KMS-11 (cell line): ENCODE measurements at regions not wholly inside any gene's neighbourhood (a gene's known extent, or its start where the extent isn't known, plus 50 kb on each side); places are given as distances from the start of the nearest gene placed in this dataset.

Source experiments
- H2AFZ ChIP-seq: fragments of 200-600 bp; sonication (generic); 2 replicates; pipeline ENCODE4 v1.6.1; 2016; ENCODE audit warnings: antibody characterized with exemption, mixed run types, low read depth
- H3K27ac ChIP-seq: fragments of 200-600 bp; sonication (generic); 2 replicates; pipeline ENCODE4 v1.6.1; 2016; ENCODE audit warnings: mild to moderate bottlenecking, mixed run types
- H3K27me3 ChIP-seq: fragments of 200-600 bp; sonication (generic); 2 replicates; pipeline ENCODE4 v1.6.1; 2017; ENCODE audit warnings: mild to moderate bottlenecking, low read depth, mixed run types, moderate library complexity; ENCODE audit not compliant: insufficient read depth
- H3K36me3 ChIP-seq: fragments of 200-600 bp; sonication (generic); 2 replicates; pipeline ENCODE4 v1.6.1; 2017; ENCODE audit warnings: mild to moderate bottlenecking, mixed run types; ENCODE audit not compliant: insufficient read depth
- H3K4me1 ChIP-seq: fragments of 200-600 bp; sonication (generic); 2 replicates; pipeline ENCODE4 v1.6.1; 2016; ENCODE audit warnings: mild to moderate bottlenecking, low read depth, mixed run types; ENCODE audit not compliant: poor library complexity, severe bottlenecking
- H3K4me2 ChIP-seq: fragments of 200-600 bp; sonication (generic); 2 replicates; pipeline ENCODE4 v1.7.0; 2016; ENCODE audit warnings: mild to moderate bottlenecking, mixed run types
- H3K4me3 ChIP-seq: fragments of 200-600 bp; sonication (generic); IDR thresholded peaks from 2 replicates; pipeline ENCODE4 v1.6.1; 2017; ENCODE audit warnings: low read depth, low read length, mixed read lengths; ENCODE audit not compliant: insufficient read depth
- H3K79me2 ChIP-seq: fragments of 200-600 bp; sonication (generic); 2 replicates; pipeline ENCODE4 v1.6.1; 2016; ENCODE audit warnings: low read depth, mixed run types; ENCODE audit not compliant: insufficient read depth
- H3K9ac ChIP-seq: fragments of 200-600 bp; sonication (generic); 2 replicates; pipeline ENCODE4 v1.6.1; 2016; ENCODE audit warnings: mild to moderate bottlenecking, mixed run types
- H4K20me1 ChIP-seq: fragments of 200-600 bp; sonication (generic); 2 replicates; pipeline ENCODE4 v1.6.1; 2016; ENCODE audit warnings: mild to moderate bottlenecking, mixed run types; ENCODE audit not compliant: insufficient read depth
- CTCF ChIP-seq: fragments of 200-600 bp; sonication (generic); conservative IDR thresholded peaks from 2 replicates; pipeline ENCODE4 v1.6.1; 2017; ENCODE audit warnings: low read depth, mild to moderate bottlenecking, antibody characterized with exemption, low read length, moderate library complexity, mixed read lengths

DNA sequence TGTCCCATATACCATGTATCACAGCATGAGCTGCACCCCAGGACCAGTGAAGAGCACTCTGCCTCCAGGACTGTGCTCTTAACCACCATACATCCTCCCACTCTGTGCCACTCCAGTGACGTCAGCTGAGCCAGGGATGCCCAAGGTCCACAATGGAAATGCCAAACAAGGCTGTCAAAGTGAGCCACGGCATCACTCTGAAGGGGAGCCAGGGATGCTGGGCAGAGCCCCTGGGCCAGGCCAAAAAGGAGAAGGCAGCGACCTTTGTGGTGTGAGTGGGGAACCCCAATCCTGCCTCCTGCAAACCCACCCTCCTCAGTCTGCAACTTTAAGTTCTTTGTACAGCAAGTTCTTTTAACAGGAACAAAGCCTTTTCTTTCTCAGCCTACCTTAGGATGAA, 242.7 kb downstream of the SYK start:
- H3K27me3 ChIP-seq = no peaks in the 10 kb centered on the region

GRCh38 chr9:91045041-91045440, 243.4 kb downstream of the SYK start:
- H3K9ac ChIP-seq = no peak overlapping the region
- no peak for TF ChIP-seq CTCF
- H3K27ac ChIP-seq = no peak overlapping the region
- H3K36me3 ChIP-seq = no peaks in the 10 kb centered on the region
- H3K79me2 ChIP-seq = no peaks in the 10 kb centered on the region
- no peak overlapping the region for H3K4me2 ChIP-seq
- no peaks in the 10 kb centered on the region for H3K27me3 ChIP-seq
- H4K20me1 ChIP-seq = no peaks in the 10 kb centered on the region
- H3K4me3 ChIP-seq = no peak overlapping the region
- H2AFZ ChIP-seq = no peak overlapping the region
- H3K4me1 ChIP-seq = peaks cover 9% of the 10 kb centered on the region

More for the DNA sequence above, 242.7 kb downstream of the SYK start:
- Histone ChIP-seq H4K20me1 (no peaks in the 10 kb centered on the region), H3K4me2 (no peak overlapping the region), H3K9ac (no peak overlapping the region), H3K27ac (no peak overlapping the region), H3K4me1 (peaks cover 9% of the 10 kb centered on the region), H2AFZ (no peak overlapping the region), H3K36me3 (no peaks in the 10 kb centered on the region), H3K4me3 (no peak overlapping the region), H3K79me2 (no peaks in the 10 kb centered on the region)
- no peak for TF ChIP-seq CTCF

GRCh38 chr9:91047529-91047928, 245.9 kb downstream of the SYK start:
- Histone ChIP-seq H3K36me3 (no peaks in the 10 kb centered on the region), H3K4me3 (no peak overlapping the region), H4K20me1 (no peaks in the 10 kb centered on the region), H2AFZ (no peak overlapping the region), H3K9ac (no peak overlapping the region), H3K79me2 (no peaks in the 10 kb centered on the region), H3K27me3 (no peaks in the 10 kb centered on the region), H3K4me2 (no peak overlapping the region; the same call in 1 of the 2 replicates), H3K4me1 (peaks cover 9% of the 10 kb centered on the region), H3K27ac (no peak overlapping the region)
- TF ChIP-seq CTCF = no peak

DNA sequence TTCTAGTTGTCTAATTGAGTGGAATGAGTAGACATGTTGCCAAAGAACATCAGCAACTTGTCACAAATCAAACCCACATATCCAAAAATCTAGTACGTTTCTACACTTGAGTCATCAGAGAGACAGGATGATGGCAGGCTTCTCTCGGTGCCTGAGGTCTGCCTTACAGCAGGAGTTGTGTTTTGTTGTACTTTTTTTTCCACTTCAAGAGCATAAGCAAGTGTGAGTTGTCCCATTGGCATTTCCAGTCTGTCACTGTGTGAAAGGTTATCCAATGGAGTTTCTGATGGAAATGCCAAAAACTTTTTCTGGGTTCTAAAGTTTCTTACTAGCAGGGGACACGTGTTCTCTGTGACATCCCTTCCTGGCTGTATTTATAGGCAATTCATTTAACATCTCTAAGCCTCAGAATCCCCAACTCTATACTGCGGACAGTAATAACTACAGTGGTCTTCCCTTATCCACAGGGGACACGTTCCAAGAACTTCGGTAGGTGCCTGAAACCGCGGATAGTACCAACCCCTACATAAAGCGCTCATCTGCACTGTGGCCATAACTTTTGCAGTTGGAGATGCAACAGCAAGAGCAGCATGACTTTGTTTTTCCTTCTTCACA, 246.5 kb downstream of the SYK start:
- Histone ChIP-seq H3K4me3 (no peak overlapping the region), H3K9ac (no peak overlapping the region), H3K27ac (no peak overlapping the region), H2AFZ (no peak overlapping the region), H3K4me1 (peaks cover 9% of the 10 kb centered on the region), H3K36me3 (no peaks in the 10 kb centered on the region), H3K27me3 (no peaks in the 10 kb centered on the region), H3K79me2 (no peaks in the 10 kb centered on the region), H4K20me1 (no peaks in the 10 kb centered on the region), H3K4me2 (no peak overlapping the region)
- no peak for TF ChIP-seq CTCF
